ENCODE measurements at regions not wholly inside any gene's neighbourhood (a gene's known extent, or its start where the extent isn't known, plus 50 kb on each side); places are given as distances from the start of the nearest gene placed in this dataset.

- no TSS peak for BruUV-seq (replicated peaks)
Observed at GRCh38 chr12:61916831-61917230, 343.4 kb upstream of the USP15 start.

More at GRCh38 chr12:61916831-61917230, 343.4 kb upstream of the USP15 start:
- no peak for DNase-seq (ENCODE audit: low read depth, low spot score)
- Histone ChIP-seq H2AFZ (ENCODE audit: low read depth, low read length, poor library complexity, severe bottlenecking) (no peak overlapping the region), H3K4me2 (ENCODE audit: low read length) (no peak overlapping the region), H3K4me1 (ENCODE audit: control insufficient read depth in 1 of 2, insufficient read depth in 2 of 2, low read length in 2 of 2) (0 out of 4 replicates have a peak, but pooled peaks cover 0 to 3% of the 10 kb centered on the region in 2 experiments), H3K9me3 (ENCODE audit: control insufficient read depth in 1 of 2, insufficient read depth in 1 of 2, low read depth in 1 of 2, low read length in 2 of 2) (no peaks in the 10 kb centered on the region), H3K79me2 (ENCODE audit: insufficient read depth, low read length) (no peaks in the 10 kb centered on the region), H3K27ac (ENCODE audit: low read depth, low read length) (no peak overlapping the region), H3K4me3 (replicated peaks in 1 of 2; ENCODE audit: low read depth in 1 of 2, low read length in 2 of 2) (no peak overlapping the region), H3K27me3 (ENCODE audit: insufficient read depth, low read length) (no peaks in the 10 kb centered on the region), H4K20me1 (ENCODE audit: insufficient read depth) (no peaks in the 10 kb centered on the region), H3K36me3 (ENCODE audit: control insufficient read depth in 1 of 2, insufficient read depth in 2 of 2, low read length in 2 of 2) (no peaks in the 10 kb centered on the region), H3K9me2 (ENCODE audit: insufficient read depth) (no peaks in the 10 kb centered on the region), H3K9ac (ENCODE audit: low read length) (no peak overlapping the region)
- CTCF ChIA-PET = no interaction called here
- RAD21 ChIA-PET (ENCODE audit: low non-redundant PET in 1 of 2, low total read pairs in 2 of 2, uncharacterized antibody in 2 of 2, unreplicated experiment in 2 of 2) = no interaction called here
- intact Hi-C loops (cut with micrococcal nuclease) = no loop called here
- POLR2A ChIA-PET = no interaction called here
- ATAC-seq = no peak
- TF ChIP-seq ZFX (IDR thresholded peaks at IDR 0.05) = no peak
- no peak for TF ChIP-seq CTCF (IDR thresholded peaks at IDR 0.05 in 2 of 3, conservative IDR thresholded peaks at IDR 0.05 in 1 of 3; ENCODE audit: borderline replicate concordance in 1 of 3, insufficient read depth in 1 of 3, low read depth in 2 of 3, low read length in 2 of 3)
- TF ChIP-seq SIN3A (IDR thresholded peaks at IDR 0.05; ENCODE audit: low read depth) = no peak
- TF ChIP-seq JUND (IDR thresholded peaks at IDR 0.05) = no peak
- TF ChIP-seq CBX3 (IDR thresholded peaks at IDR 0.05; ENCODE audit: low read depth) = no peak
- TF ChIP-seq CEBPB (IDR thresholded peaks at IDR 0.05; ENCODE audit: low read depth) = no peak
- no peak for TF ChIP-seq EZH2 (IDR thresholded peaks at IDR 0.05)
- no peak for TF ChIP-seq SRF (IDR thresholded peaks at IDR 0.05; ENCODE audit: low read depth)
- TF ChIP-seq POLR2A (IDR thresholded peaks at IDR 0.05; ENCODE audit: borderline replicate concordance, extremely low read depth, insufficient read depth, insufficient read length) = no peak
- TF ChIP-seq EZH2phosphoT487 (IDR thresholded peaks at IDR 0.05; ENCODE audit: borderline replicate concordance) = no peak
- TF ChIP-seq ZNF274 (IDR thresholded peaks at IDR 0.05; ENCODE audit: low read depth, low read length) = no peak
